Aorta (tissue), 5 donors: ENCODE measurements at regions not wholly inside any gene's neighbourhood (a gene's known extent, or its start where the extent isn't known, plus 50 kb on each side); places are given as distances from the start of the nearest gene placed in this dataset.

ENCODE experiments used
- ATAC-seq: fragments of 200-7000 bp; cut with Tn5 transposase; one replicate; pipeline ENCODE4 v1.9.1; 2022; ENCODE audit warnings: moderate library complexity; ENCODE audit not compliant: low FRiP score
- DNase-seq, 2 donors: peaks; one replicate each; pipeline ENCODE4 v3.0.0-alpha.2; 2020
- H3K27ac ChIP-seq, 2 donors: one replicate each; pipeline ENCODE4 v1.5.1; 2013; ENCODE audit warnings: low read length in 2 of 2, mild to moderate bottlenecking in 2 of 2, moderate library complexity in 2 of 2, control low read depth in 1 of 2, inconsistent platforms in 1 of 2, low read depth in 1 of 2
- H3K27me3 ChIP-seq, 2 donors: one replicate each; pipeline ENCODE4 v1.6.1; 2013; ENCODE audit warnings: control low read depth in 1 of 2, low read length in 1 of 2, mild to moderate bottlenecking in 1 of 2, moderate library complexity in 1 of 2; ENCODE audit not compliant: insufficient read depth in 2 of 2, control insufficient read depth in 1 of 2
- H3K36me3 ChIP-seq, 2 donors: one replicate each; pipeline ENCODE4 v1.6.1; 2013; ENCODE audit warnings: control low read depth in 1 of 2, low read length in 1 of 2, mild to moderate bottlenecking in 1 of 2; ENCODE audit not compliant: insufficient read depth in 2 of 2, control insufficient read depth in 1 of 2
- H3K4me1 ChIP-seq, 2 donors: one replicate each; pipeline ENCODE4 v1.6.1; 2013; ENCODE audit warnings: low read length in 2 of 2, control low read depth in 1 of 2, mild to moderate bottlenecking in 1 of 2, moderate library complexity in 1 of 2; ENCODE audit not compliant: insufficient read depth in 2 of 2, control insufficient read depth in 1 of 2
- H3K4me3 ChIP-seq, 2 donors: one replicate each; pipeline ENCODE4 v1.5.1; 2013; ENCODE audit warnings: low read length in 2 of 2, control low read depth in 1 of 2, mild to moderate bottlenecking in 1 of 2
- H3K9me3 ChIP-seq: one replicate; pipeline ENCODE4 v1.6.1; 2013; ENCODE audit warnings: mild to moderate bottlenecking, low read length; ENCODE audit not compliant: control insufficient read depth
- WGBS, 2 donors: extraction: QIAGEN DNeasy Blood & Tissue Kit; methylation state at CpG; one replicate each; pipeline ENCODE4 v1.1.7; 2013; 5-methylcytosine and 5-hydroxymethylcytosine counted together
- intact Hi-C, 2 donors: fragments of 100-400 bp; cut with DNase I; formaldehyde crosslinking; loops; one replicate each; pipeline versions ENCODE4 v1.14.2 to v1.15.0; 2022
- donor health status: healthy with polysubstance abuse.
- donor health status: Bipolar disorder and iron deficiency.
- donor health status: DM: no; HTN: no; CAD: no.
- donor health status: DM: no; HTN: no; CAD: no.
- donor health status: DM: yes; HTN: yes; CAD: no.

DNA sequence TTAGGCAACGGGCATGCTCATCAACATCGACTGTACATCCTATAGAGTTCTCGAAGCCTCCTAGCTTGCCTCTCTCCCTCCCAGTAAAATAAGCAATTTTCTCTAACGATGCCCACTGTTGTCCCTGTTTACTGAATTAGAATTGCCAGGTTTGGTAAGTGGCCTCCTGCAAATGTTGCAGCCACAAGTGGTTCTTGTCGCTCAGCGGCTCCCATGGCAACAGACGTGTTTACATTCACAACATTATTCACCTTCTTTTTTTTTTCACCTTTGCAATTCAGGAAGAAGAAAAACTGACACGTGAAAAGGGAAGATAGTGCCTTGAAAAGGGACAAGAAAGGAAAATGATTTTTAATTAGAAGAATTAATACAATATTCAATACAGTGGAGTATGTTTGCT is 100.9 kb upstream of the PKP2 start:
- Histone ChIP-seq H3K36me3 (no peaks in the 10 kb centered on the region), H3K4me1 (no peaks in the 10 kb centered on the region), H3K27ac (no peak overlapping the region), H3K9me3 (no peaks in the 10 kb centered on the region), H3K27me3 (no peaks in the 10 kb centered on the region), H3K4me3 (no peak overlapping the region)
- intact Hi-C loops = no loop called here
- ATAC-seq (no peak), DNase-seq (no peak)
- WGBS, 2 donors = 54 to 55% methylated on average over 8 of the region's 8 CpGs

- peaks cover 1% of the 10 kb centered on the region for H3K9me3 ChIP-seq
- H3K27me3 ChIP-seq = no peaks in the 10 kb centered on the region
- H3K4me3 ChIP-seq = no peak overlapping the region
- H3K36me3 ChIP-seq = no peaks in the 10 kb centered on the region
- 44 to 48% methylated on average over 2 of the region's 2 CpGs for WGBS, 2 donors
- no peak overlapping the region for H3K27ac ChIP-seq
- no peaks in the 10 kb centered on the region for H3K4me1 ChIP-seq
- DNase-seq (no peak), ATAC-seq (no peak)
- intact Hi-C loops = no loop called here
Measured at GRCh38 chr12:32995623-32996022, 99.0 kb upstream of the PKP2 start.

DNA sequence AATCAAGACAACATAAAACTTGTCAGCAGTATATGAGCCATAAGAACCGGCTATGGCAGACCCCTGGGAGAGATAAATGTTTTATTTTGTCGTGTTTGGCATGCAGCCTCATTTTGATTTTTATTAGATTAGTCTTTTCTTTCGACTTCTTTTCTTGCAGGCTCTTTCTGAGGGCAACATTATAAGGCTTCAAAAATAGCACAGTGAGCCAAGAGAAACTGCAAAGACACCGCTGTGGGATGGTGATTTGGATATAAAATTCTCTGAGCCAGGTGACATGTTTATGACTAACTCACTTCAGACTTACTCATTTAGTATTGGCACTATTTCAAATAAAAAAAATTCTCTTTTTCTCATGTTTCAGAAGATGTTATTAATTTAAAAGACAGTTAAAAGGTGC is 96.8 kb upstream of the PKP2 start:
- Histone ChIP-seq H3K4me1 (no peaks in the 10 kb centered on the region), H3K27me3 (no peaks in the 10 kb centered on the region), H3K9me3 (peaks cover 1% of the 10 kb centered on the region), H3K36me3 (no peaks in the 10 kb centered on the region), H3K4me3 (no peak overlapping the region), H3K27ac (no peak overlapping the region)
- ATAC-seq (no peak), DNase-seq (no peak)
- 5 to 12% methylated on average over 4 of the region's 4 CpGs for WGBS, 2 donors
- intact Hi-C loops = no loop called here

DNA sequence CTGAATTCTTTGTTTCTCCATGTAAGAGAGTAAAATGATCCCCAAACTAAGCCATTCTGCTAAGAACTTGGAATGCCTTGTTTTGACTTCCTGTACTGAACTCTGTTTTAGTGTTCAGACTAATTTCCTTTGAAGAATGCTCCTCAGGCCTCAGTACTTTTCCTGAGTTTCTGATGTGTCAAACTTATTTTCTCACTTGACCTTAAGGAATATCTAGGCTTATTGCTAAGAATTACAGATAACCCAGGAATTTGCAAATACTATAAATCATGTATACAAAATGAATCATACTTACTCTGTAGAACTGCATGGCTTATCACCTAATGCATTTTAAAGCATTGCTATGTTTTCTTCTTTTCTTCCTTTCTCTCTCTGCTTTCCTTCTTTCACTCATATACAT is 93.1 kb upstream of the PKP2 start:
- Histone ChIP-seq H3K27me3 (no peaks in the 10 kb centered on the region), H3K9me3 (peaks cover 1% of the 10 kb centered on the region), H3K27ac (no peak overlapping the region), H3K4me3 (no peak overlapping the region), H3K4me1 (no peaks in the 10 kb centered on the region), H3K36me3 (no peaks in the 10 kb centered on the region)
- no peak for ATAC-seq
- no peak for DNase-seq
- intact Hi-C loops = no loop called here

DNA sequence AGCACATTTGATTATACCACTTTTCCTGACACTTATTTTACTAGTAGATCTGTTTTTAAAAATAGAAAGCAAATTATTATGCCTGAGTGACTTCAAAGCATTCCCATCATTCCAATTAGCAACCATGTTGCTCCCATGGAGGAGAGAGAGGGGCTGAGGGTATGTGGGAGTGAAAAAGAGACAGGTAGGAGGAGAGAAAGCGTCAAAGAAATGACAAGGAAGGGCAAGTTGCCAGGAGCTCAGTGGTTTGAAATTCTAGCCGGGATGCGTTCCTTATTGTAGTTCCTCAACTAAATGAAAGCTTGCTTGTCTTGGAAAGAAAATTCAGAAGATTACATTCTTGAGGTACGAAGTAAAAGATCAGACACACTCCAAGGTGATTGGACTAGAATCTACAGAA is 92.4 kb upstream of the PKP2 start:
- DNase-seq (no peak), ATAC-seq (no peak)
- Histone ChIP-seq H3K27me3 (no peaks in the 10 kb centered on the region), H3K9me3 (peaks cover 1% of the 10 kb centered on the region), H3K4me1 (no peaks in the 10 kb centered on the region), H3K4me3 (no peak overlapping the region), H3K27ac (no peak overlapping the region), H3K36me3 (no peaks in the 10 kb centered on the region)
- WGBS, 2 donors = 31 to 35% methylated on average over 4 of the region's 4 CpGs
- intact Hi-C loops = no loop called here

GRCh38 chr12:32987512-32987911 is 90.9 kb upstream of the PKP2 start:
- intact Hi-C loops = no loop called here
- ATAC-seq = no peak
- no peak for DNase-seq
- Histone ChIP-seq H3K27ac (no peak overlapping the region), H3K4me3 (no peak overlapping the region), H3K36me3 (no peaks in the 10 kb centered on the region), H3K9me3 (peaks cover 1% of the 10 kb centered on the region), H3K27me3 (no peaks in the 10 kb centered on the region), H3K4me1 (no peaks in the 10 kb centered on the region)
- WGBS, 2 donors = 62 to 74% methylated on average over 1 of the region's 1 CpG

DNA sequence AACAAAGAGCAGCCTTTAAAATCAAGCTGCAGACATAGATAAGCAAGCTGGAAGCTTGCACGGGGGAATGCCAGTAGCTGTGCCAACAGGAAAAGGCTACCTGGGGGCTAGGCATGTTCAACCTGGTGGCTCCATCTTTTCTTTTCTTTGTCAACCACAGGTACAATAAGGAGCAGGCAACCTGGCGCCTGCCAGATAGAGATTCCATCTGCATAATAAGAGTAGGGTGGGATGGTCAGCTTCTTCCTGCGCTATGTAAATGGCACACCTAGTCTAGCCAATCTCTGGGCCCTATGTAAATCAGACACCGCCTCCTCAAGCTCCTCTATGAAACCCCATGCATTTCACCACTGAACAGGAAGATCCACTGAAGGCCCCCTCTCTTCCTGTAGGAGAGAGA is 87.4 kb upstream of the PKP2 start:
- Histone ChIP-seq H3K9me3 (no peaks in the 10 kb centered on the region), H3K27me3 (no peaks in the 10 kb centered on the region), H3K4me1 (no peaks in the 10 kb centered on the region), H3K27ac (no peak overlapping the region), H3K4me3 (no peak overlapping the region), H3K36me3 (no peaks in the 10 kb centered on the region)
- DNase-seq (no peak), ATAC-seq (no peak)
- 68 to 72% methylated on average over 4 of the region's 4 CpGs for WGBS, 2 donors
- intact Hi-C loops = no loop called here

DNA sequence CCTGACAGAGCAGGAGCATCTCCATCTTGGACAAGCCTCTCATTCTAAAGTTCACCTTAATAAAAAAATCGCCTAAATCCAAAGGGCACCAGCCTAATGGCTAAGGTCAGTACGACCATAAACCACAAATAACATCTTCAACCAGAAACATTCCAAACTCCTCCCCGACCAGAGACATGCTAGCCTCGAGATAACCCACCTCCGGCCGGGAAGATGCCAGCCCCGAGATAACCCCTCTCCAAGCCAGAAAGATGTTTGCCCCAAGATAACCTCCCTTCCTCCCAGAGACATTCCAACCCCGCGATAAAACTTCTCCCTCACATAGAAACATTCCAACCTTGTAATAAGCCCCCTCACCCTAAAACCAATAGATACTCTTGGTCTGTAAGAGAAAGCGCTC is 86.8 kb upstream of the PKP2 start:
- Histone ChIP-seq H3K9me3 (no peaks in the 10 kb centered on the region), H3K27me3 (no peaks in the 10 kb centered on the region), H3K27ac (no peak overlapping the region), H3K4me1 (no peaks in the 10 kb centered on the region), H3K4me3 (no peak overlapping the region), H3K36me3 (no peaks in the 10 kb centered on the region)
- WGBS, 2 donors = 32 to 46% methylated on average over 10 of the region's 10 CpGs
- DNase-seq (no peak), ATAC-seq (no peak)
- intact Hi-C loops = no loop called here

- Histone ChIP-seq H3K4me1 (no peaks in the 10 kb centered on the region), H3K36me3 (no peaks in the 10 kb centered on the region), H3K27ac (no peak overlapping the region), H3K27me3 (no peaks in the 10 kb centered on the region), H3K9me3 (no peaks in the 10 kb centered on the region), H3K4me3 (no peak overlapping the region)
- ATAC-seq = no peak
- WGBS, 2 donors = 40 to 53% methylated on average over 4 of the region's 4 CpGs
- intact Hi-C loops = no loop called here
- DNase-seq = no peak
Measured at GRCh38 chr12:32981139-32981538, 84.6 kb upstream of the PKP2 start.
